ENCODE measurements at regions not wholly inside any gene's neighbourhood (a gene's known extent, or its start where the extent isn't known, plus 50 kb on each side); places are given as distances from the start of the nearest gene placed in this dataset.

GRCh38 chr7:112873831-112874553 lies 83.8 kb upstream of the TMEM168 start:
- POLR2A ChIA-PET: no interaction called here
- no peak for DNase-seq
- no peak overlapping the region for H2AFZ ChIP-seq (ENCODE audit: low read depth)
- H3F3A ChIP-seq (replicated peaks; ENCODE audit: insufficient read depth): peaks cover 5% of the 10 kb centered on the region
- H3K9ac ChIP-seq: no peak overlapping the region
- peaks cover 0 to 9% of the 10 kb centered on the region in 2 experiments for H3K36me3 ChIP-seq (replicated peaks in 1 of 2; ENCODE audit: control insufficient read depth in 1 of 2, insufficient read depth in 2 of 2, low read length in 1 of 2)
- no peak overlapping the region for H3K4me3 ChIP-seq (ENCODE audit: low read depth in 2 of 2, low read length in 1 of 2)
- no peaks in the 10 kb centered on the region for H3K9me3 ChIP-seq
- H3K4me1 ChIP-seq (ENCODE audit: control insufficient read depth in 1 of 2, insufficient read depth in 2 of 2, low read depth in 1 of 2, low read length in 1 of 2): peaks cover 0 to 11% of the 10 kb centered on the region in 2 experiments; a peak in 1 of 4 replicates
- no peaks in the 10 kb centered on the region for H3K9me2 ChIP-seq
- no peak overlapping the region for H3K27ac ChIP-seq (ENCODE audit: low read depth in 2 of 2, low read length in 1 of 2)
- H3K4me2 ChIP-seq: no peak overlapping the region
- H3K79me2 ChIP-seq (ENCODE audit: insufficient read depth): peaks cover 37% of the 10 kb centered on the region
- peaks cover 17% of the 10 kb centered on the region for H4K20me1 ChIP-seq (ENCODE audit: insufficient read depth)
- CTCF ChIA-PET: interaction anchor here (0.9 kb wide), 1 partner anchor 8 kb away, joined by 3 read pairs; no protein-coding TSS in a partner anchor
- WGBS (ENCODE audit: low lambda C conversion rate): 71% methylated on average over 4 of the region's 4 CpGs
- no peak for TF ChIP-seq ELF1 (IDR thresholded peaks at IDR 0.05)
- no peak for TF ChIP-seq ZBTB33 (IDR thresholded peaks at IDR 0.05; ENCODE audit: borderline replicate concordance, low read depth)
- no peak for TF ChIP-seq SMC3 (IDR thresholded peaks at IDR 0.05; ENCODE audit: low read depth, low read length)
- TF ChIP-seq REST (IDR thresholded peaks at IDR 0.05; ENCODE audit: low read depth, low read length): no peak
- TF ChIP-seq PBX3 (IDR thresholded peaks at IDR 0.05): no peak
- TF ChIP-seq CHD2 (IDR thresholded peaks at IDR 0.05; ENCODE audit: low read length, partially characterized antibody): no peak
- no peak for TF ChIP-seq JUND (IDR thresholded peaks at IDR 0.05)
- TF ChIP-seq RCOR1 (IDR thresholded peaks at IDR 0.05; ENCODE audit: low read length): no peak
- H3K27me3 ChIP-seq (ENCODE audit: insufficient read depth): no peaks in the 10 kb centered on the region

All from SK-N-SH (cell line).